ENCODE measurements at regions not wholly inside any gene's neighbourhood (a gene's known extent, or its start where the extent isn't known, plus 50 kb on each side); places are given as distances from the start of the nearest gene placed in this dataset.

DNA sequence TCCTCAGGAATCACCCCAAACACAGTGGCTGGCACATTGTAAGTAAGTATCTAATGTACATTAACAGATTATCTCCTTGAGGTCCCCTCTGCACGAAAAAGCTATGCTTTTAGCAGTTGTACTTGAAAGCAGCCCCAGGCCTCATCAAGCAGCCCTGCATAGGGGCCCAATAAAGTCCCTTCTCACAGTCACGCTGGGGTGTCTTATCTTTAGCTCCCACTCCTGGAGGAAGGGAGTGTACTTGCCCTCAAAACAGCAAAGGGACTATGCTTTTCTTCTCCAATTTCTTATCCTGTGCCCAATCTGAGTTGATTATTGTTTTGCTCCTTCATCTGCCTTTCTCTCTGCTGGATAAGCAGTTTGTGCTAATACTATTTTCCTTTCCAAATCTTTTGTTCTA, 168.8 kb upstream of the PLXNA2 start:
- no peak overlapping the region for H3K27ac Mint-ChIP-seq
- ATAC-seq (no peak), DNase-seq (no peak)
- no peak overlapping the region for H3K4me3 Mint-ChIP-seq
- POLR2A ChIA-PET = no interaction called here
- H3K27me3 Mint-ChIP-seq = peaks cover 7% of the 10 kb centered on the region
- H3K4me1 Mint-ChIP-seq (ENCODE audit: low read depth) = no peaks in the 10 kb centered on the region
- no peaks in the 10 kb centered on the region for H3K36me3 Mint-ChIP-seq (ENCODE audit: low read depth)
- TF ChIP-seq, protein P1, sequence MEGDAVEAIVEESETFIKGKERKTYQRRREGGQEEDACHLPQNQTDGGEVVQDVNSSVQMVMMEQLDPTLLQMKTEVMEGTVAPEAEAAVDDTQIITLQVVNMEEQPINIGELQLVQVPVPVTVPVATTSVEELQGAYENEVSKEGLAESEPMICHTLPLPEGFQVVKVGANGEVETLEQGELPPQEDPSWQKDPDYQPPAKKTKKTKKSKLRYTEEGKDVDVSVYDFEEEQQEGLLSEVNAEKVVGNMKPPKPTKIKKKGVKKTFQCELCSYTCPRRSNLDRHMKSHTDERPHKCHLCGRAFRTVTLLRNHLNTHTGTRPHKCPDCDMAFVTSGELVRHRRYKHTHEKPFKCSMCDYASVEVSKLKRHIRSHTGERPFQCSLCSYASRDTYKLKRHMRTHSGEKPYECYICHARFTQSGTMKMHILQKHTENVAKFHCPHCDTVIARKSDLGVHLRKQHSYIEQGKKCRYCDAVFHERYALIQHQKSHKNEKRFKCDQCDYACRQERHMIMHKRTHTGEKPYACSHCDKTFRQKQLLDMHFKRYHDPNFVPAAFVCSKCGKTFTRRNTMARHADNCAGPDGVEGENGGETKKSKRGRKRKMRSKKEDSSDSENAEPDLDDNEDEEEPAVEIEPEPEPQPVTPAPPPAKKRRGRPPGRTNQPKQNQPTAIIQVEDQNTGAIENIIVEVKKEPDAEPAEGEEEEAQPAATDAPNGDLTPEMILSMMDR (IDR thresholded peaks at IDR 0.05) = no peak
- intact Hi-C loops (cut with micrococcal nuclease) = no loop called here
- CTCF ChIA-PET = no interaction called here
- H3K9me3 Mint-ChIP-seq = no peaks in the 10 kb centered on the region

DNA sequence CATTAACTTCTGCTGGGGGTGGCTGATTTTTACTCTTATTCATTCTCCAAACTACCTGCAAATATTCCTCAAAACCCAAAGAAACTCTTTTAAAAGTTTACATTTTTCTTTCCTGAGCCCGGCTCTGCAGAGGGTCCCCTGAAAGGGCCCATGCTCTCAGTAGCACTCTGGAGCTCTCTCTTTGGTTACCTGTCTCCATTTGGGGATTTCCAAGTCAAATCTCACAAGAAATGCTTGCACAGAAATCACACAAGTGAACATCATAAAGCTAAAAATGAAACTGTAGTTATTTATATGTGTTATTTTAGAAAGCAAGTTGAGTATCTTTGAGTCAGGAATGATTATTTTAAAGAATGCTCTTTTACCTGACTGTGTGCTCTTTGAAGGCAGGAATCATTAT, 174.5 kb upstream of the PLXNA2 start:
- CTCF ChIA-PET = no interaction called here
- intact Hi-C loops (cut with micrococcal nuclease) = no loop called here

DNA sequence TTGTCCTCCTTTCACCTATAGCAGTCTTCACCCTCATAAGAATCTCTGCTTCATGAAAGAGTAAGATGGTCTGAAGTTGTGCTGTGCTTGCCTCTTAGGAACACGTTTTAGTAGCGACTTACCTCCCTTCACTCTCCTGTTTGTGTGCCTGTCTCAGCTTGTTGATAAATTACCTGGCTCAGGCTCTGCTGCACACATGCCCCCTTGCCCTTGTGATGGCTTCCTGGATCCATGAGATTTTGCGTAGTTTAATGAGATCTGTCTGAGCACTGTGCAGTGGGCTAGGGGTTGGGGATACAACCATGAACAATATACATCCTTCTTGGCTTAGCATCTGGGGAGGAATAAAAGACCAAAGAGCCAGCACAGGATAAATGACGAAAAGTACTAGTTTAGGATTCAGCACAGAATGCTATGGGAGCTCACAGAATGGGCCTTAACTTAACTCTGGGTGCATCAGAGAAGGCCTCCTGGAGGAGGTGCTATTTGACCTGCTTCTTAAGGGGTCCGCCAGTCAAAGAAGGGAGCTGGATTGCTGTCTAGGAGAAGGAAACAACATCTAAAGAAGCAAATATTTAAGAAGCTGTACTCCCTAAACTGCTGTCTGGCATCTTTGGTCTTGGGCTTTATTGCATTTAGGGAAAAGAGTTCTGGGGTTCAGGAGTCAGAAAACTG, 175.7 kb upstream of the PLXNA2 start:
- H3K36me3 Mint-ChIP-seq (ENCODE audit: low read depth) = no peaks in the 10 kb centered on the region
- ChIA-PET CTCF (interaction anchor here (0.7 kb wide), 1 partner anchor 22 kb away, joined by 3 read pairs; no protein-coding TSS in a partner anchor), POLR2A (no interaction called here)
- H3K4me1 Mint-ChIP-seq (ENCODE audit: low read depth) = no peaks in the 10 kb centered on the region
- H3K27ac Mint-ChIP-seq = no peak overlapping the region
- no peak for DNase-seq
- intact Hi-C loops (cut with micrococcal nuclease) = no loop called here
- TF ChIP-seq, protein P1 (IDR thresholded peaks at IDR 0.05) = no peak
- ATAC-seq = no peak
- H3K4me3 Mint-ChIP-seq = no peak overlapping the region
- H3K27me3 Mint-ChIP-seq = peaks cover 10% of the 10 kb centered on the region
- no peaks in the 10 kb centered on the region for H3K9me3 Mint-ChIP-seq

More for the DNA sequence above, 174.5 kb upstream of the PLXNA2 start:
- ATAC-seq (no peak), DNase-seq (no peak)
- no peak overlapping the region for H3K4me3 Mint-ChIP-seq
- H3K4me1 Mint-ChIP-seq (ENCODE audit: low read depth) = no peaks in the 10 kb centered on the region
- H3K36me3 Mint-ChIP-seq (ENCODE audit: low read depth) = no peaks in the 10 kb centered on the region
- H3K27ac Mint-ChIP-seq = no peak overlapping the region
- TF ChIP-seq, protein P1 (IDR thresholded peaks at IDR 0.05) = no peak
- no peaks in the 10 kb centered on the region for H3K9me3 Mint-ChIP-seq
- POLR2A ChIA-PET = no interaction called here
- peaks cover 10% of the 10 kb centered on the region for H3K27me3 Mint-ChIP-seq

DNA sequence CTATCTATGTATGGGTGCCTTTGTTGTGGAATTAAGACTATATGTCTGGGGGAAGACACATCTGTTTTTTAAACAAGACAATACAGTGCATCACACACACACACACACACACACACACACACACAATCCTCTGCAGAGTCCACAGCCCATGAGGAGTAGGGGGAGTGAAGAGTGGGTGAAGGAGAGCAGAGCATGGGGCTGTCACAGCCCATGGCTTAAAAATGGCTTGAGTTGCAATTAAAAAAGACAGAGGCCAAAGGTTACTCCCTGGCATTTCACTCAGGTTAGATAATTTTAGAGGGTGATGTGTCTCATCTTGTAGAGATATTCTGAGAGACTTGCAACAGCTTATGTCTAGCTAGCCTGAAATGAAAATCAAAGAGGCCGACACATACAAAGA, 176.5 kb upstream of the PLXNA2 start:
- intact Hi-C loops (cut with micrococcal nuclease) = no loop called here
- DNase-seq (no peak), ATAC-seq (no peak)
- TF ChIP-seq, protein P1 (IDR thresholded peaks at IDR 0.05) = no peak
- Mint-ChIP-seq H3K27ac (no peak overlapping the region), H3K36me3 (ENCODE audit: low read depth) (no peaks in the 10 kb centered on the region), H3K27me3 (peaks cover 11% of the 10 kb centered on the region), H3K9me3 (no peaks in the 10 kb centered on the region), H3K4me3 (no peak overlapping the region), H3K4me1 (ENCODE audit: low read depth) (no peaks in the 10 kb centered on the region)
- CTCF ChIA-PET = no interaction called here
- POLR2A ChIA-PET = no interaction called here

DNA sequence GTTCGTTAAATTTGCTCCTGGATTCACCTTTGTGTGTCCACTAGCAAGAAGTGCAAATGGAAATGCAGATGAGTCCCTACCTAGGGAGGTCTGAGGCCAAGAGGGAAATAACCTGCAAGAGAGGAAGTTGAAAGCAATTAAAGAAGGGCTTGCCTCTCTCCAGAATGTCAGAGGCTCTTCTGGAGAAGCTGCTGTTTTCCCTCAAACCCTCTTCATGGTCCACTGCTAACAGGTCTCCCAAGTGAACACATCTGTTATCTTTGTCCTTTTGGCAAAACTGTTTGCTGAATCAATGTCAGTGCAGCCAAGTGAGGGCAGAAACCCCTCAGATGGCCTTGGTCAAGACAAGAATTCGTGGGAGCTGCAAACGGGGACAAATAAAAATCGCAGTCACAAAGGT, 177.3 kb upstream of the PLXNA2 start:
- POLR2A ChIA-PET = no interaction called here
- H3K27me3 Mint-ChIP-seq = peaks cover 10% of the 10 kb centered on the region
- intact Hi-C loops (cut with micrococcal nuclease) = no loop called here
- CTCF ChIA-PET = no interaction called here
- H3K4me3 Mint-ChIP-seq = no peak overlapping the region
- H3K9me3 Mint-ChIP-seq = no peaks in the 10 kb centered on the region
- TF ChIP-seq, protein P1 (IDR thresholded peaks at IDR 0.05) = no peak
- H3K27ac Mint-ChIP-seq = no peak overlapping the region
- DNase-seq = no peak
- no peaks in the 10 kb centered on the region for H3K36me3 Mint-ChIP-seq (ENCODE audit: low read depth)
- ATAC-seq = no peak
- H3K4me1 Mint-ChIP-seq (ENCODE audit: low read depth) = no peaks in the 10 kb centered on the region
